Choroid plexus epithelial cell (primary cell): ENCODE measurements at regions not wholly inside any gene's neighbourhood (a gene's known extent, or its start where the extent isn't known, plus 50 kb on each side); places are given as distances from the start of the nearest gene placed in this dataset.
A peak's percentile ranks its signal among the peaks of the same experiment; 100 is the strongest.
"Not testable (repeated sequence)": the region's sequence is repeated elsewhere in the genome, so short reads cannot be mapped to it uniquely, and the experiment has no call there.

Experiments
- DNase-seq: peaks from one replicate; pipeline ENCODE4 v3.0.0-alpha.2; 2010; ENCODE audit warnings: low read depth
- H3K4me3 ChIP-seq: 2 replicates; pipeline ENCODE4 v1.5.1; 2011; ENCODE audit warnings: low read depth, mild to moderate bottlenecking, control low read depth, low read length, moderate library complexity
- TF ChIP-seq, protein P1 (sequence below): conservative IDR thresholded peaks from 2 replicates; pipeline ENCODE4 v1.5.1; 2011; ENCODE audit warnings: low read depth, mild to moderate bottlenecking, control low read depth, inconsistent platforms, low read length, moderate library complexity

DNA sequence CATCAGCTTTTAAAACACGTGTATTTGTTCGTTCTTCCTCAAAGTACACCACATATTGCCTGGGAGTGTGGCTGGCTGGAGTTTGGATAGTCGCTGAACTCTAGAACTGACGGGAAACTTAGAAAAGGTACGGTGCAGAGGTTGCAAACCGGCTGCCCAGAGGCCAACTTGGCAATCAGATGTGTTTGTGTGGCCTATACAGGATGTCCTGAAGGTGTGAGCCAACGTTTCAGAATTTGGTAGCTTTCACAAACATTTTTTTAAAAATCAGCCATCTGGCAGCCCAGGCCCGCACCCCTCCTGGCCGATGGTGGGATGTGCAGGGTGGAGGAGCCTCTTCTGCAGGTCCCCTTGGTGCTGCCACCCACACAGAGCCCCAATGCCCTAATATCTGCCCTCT, 73.6 kb upstream of the SLC25A33 start:
- TF ChIP-seq, protein P1, sequence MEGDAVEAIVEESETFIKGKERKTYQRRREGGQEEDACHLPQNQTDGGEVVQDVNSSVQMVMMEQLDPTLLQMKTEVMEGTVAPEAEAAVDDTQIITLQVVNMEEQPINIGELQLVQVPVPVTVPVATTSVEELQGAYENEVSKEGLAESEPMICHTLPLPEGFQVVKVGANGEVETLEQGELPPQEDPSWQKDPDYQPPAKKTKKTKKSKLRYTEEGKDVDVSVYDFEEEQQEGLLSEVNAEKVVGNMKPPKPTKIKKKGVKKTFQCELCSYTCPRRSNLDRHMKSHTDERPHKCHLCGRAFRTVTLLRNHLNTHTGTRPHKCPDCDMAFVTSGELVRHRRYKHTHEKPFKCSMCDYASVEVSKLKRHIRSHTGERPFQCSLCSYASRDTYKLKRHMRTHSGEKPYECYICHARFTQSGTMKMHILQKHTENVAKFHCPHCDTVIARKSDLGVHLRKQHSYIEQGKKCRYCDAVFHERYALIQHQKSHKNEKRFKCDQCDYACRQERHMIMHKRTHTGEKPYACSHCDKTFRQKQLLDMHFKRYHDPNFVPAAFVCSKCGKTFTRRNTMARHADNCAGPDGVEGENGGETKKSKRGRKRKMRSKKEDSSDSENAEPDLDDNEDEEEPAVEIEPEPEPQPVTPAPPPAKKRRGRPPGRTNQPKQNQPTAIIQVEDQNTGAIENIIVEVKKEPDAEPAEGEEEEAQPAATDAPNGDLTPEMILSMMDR, result no peak
- H3K4me3 ChIP-seq, result no peak overlapping the region
- no peak for DNase-seq

- no peak overlapping the region for H3K4me3 ChIP-seq
- peak; percentile 39 for DNase-seq
- TF ChIP-seq, protein P1, result no peak
Observed at GRCh38 chr1:9466780-9467758, 72.2 kb upstream of the SLC25A33 start.

DNA sequence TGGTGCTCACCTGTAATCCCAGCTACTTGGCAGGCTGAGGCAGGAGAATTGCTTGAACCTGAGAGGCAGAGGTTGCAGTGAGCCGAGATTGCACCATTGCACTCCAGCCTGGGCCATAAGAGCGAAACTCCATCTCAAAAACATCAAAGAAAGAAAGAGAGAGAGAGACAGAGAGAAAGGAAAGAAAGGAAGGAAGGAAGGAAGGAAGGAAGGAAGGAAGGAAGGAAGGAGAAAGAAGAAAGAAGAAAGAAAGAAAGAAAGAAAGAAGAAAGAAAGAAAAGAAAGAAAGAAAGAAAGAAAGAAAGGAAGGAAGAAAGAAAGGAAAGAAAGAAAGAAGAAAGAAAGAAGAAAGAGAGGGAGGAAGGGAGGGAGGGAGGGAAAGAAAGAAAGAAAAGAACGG, 69.4 kb upstream of the SLC25A33 start:
- not testable (repeated sequence) for H3K4me3 ChIP-seq, DNase-seq

DNA sequence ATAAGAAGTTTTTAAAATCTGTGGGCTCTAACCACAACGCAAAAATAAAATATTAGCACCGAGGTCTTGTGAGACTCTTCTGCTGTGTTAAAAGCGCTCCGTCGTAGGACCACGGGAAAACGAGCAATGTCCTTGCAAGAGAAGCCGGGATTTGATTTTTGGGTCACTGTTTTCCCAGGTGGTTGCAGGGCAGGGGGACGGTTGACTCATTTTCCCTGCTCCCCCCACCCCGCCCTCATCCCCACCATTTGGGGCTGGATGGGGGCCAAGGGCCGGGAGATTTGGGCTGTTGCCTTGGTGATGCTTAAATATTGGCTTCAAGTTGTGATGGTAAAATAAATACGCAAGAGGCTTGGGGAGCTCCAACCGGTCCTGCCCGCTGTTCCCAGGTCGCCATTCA, 67.6 kb upstream of the SLC25A33 start:
- no peak for DNase-seq
- TF ChIP-seq, protein P1, result no peak
- no peak overlapping the region for H3K4me3 ChIP-seq

GRCh38 chr1:9472386-9473031, 66.8 kb upstream of the SLC25A33 start:
- TF ChIP-seq, protein P1, result no peak

DNA sequence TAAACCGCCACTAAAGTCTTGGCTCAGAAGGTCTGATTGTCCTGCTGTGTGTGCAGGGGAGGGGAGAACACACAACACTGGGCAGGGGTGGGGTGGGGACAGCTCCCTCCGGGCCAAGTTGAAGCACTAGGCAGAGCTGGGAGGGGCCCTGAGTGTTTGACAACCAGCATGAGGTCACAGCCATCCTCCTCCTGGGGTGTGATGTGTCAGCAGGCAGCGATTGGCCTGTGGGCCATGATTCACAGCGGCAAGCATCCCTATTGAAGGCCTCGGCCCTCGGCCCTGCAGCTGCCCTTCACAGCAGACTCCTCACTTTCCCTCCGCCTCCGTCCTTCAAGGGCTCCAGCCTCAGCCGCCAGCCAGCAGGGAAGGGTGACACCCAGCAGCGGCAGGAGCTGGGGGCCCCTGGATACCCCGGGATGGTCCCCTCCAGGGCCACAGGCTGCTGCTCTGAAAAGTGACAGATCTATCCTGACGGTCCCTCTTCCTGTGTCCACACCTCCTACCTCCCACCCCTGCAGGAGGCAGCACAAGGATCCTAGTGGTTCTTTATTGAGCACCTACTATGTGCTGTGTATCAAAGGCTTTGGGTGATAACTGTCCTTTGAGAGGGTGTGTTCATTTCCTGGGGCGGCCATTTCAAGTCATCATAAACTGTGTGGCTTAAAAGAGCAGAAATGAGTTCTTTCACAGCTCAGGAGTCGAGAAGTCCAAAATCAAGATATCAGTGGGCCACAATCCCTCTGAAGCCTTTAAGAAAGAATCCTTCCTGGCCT, 66.0 kb upstream of the SLC25A33 start:
- TF ChIP-seq, protein P1, result no peak
- H3K4me3 ChIP-seq, result no peak overlapping the region
- DNase-seq, result peak; percentile 91

More at GRCh38 chr1:9472386-9473031, 66.8 kb upstream of the SLC25A33 start:
- DNase-seq, result no peak
- H3K4me3 ChIP-seq, result no peak overlapping the region

- H3K4me3 ChIP-seq, result no peak overlapping the region
- TF ChIP-seq, protein P1, result no peak
Observed at GRCh38 chr1:9475061-9475627, 64.1 kb upstream of the SLC25A33 start.

More at GRCh38 chr1:9475061-9475627, 64.1 kb upstream of the SLC25A33 start:
- DNase-seq, result no peak
